HG03342 (cell line): ENCODE measurements at regions not wholly inside any gene's neighbourhood (a gene's known extent, or its start where the extent isn't known, plus 50 kb on each side); places are given as distances from the start of the nearest gene placed in this dataset.
"Not testable (repeated sequence)": the region's sequence is repeated elsewhere in the genome, so short reads cannot be mapped to it uniquely, and the experiment has no call there.

Experiments used
- ATAC-seq: cut with Tn5 transposase; IDR thresholded peaks from one replicate; pipeline ENCODE4 v1.9.1; 2021; ENCODE audit warnings: mild to moderate bottlenecking, moderate library complexity; ENCODE audit not compliant: unreplicated experiment

DNA sequence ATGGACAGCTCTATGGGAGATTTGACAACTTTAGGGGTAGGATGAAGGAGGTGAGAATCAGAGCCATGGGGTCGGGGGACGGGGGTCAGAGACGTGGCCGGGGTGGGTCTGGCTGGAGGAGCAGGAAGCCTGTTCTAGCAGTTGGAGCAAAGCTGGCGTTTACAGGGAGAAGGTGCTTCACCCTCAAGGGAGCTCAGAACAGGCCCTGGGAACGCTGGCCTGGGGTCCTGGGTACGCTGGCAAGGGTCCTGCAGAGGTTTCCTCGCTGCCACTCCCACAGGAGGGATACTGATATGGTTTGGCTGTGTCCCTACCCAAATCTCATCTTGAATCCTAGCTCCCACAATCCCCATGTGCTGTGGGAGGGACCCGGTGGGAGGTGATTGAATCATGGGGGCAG is 205.0 kb upstream of the ARL4C start:
- no peak for ATAC-seq

DNA sequence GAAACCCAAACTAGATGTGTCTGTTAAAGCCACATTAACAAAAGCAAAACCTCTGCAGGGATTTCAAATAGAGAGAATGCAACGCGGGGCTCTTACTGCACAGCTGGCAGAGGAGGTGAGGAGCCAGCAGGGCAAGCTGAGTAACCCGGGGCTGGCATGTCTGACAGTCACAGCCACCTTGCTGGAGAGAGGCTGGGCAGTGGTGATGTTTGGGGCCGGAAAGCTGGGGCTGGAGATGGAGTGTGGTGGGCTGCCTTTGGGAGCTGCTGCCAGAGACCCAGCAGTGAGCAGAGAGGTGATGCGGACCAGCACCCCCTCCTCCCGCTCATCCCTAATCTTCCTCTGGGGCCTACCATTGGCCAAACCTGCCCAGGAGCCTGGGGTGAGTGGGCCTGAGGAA is 204.5 kb upstream of the ARL4C start:
- no peak for ATAC-seq

DNA sequence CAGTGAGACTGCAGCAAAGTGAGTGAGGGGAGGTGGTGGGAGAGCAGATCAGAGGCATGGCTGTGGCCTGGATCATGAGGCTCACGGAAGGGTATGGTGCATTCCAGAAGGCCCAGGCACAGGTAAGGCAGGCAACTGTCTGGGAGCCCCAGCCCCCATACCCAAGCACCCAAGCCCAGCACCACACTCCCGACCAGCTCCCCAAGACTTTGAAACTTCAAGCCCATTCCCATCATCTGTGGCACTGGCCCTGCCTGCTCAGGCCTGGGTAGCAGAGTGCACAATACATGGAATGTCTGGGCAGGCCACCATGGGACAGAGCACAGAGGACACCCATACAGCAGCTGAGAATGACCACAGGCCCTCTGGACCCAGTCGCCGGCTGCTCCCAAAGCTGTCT is 202.6 kb upstream of the ARL4C start:
- no peak for ATAC-seq

DNA sequence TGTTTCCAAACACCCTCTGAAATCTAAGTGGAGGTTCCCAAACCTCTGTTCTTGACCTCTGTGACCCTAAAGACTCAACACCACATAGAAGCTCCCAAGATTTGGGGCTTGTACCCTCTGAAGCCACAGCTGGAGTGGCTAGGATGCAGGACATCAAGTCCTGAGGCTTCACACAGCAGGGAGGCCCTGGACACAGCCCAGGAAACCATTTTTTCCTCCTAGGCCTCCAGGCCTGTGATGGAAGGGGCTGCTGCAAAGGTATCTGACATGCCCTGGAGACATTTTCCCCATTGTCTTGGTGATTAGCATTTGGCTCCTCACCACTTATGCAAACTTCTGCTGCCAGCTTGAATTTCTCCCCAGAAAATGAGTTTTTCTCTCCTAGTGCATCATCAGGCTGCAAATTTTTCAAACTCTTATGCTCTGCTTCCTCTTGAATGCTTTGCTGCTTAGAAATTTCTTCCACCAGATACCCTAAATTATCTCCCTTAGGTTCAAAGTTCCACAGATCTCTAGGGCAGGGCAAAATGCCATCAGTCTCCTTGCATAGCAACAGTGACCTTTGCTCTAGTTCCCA is 200.5 kb upstream of the ARL4C start:
- not testable (repeated sequence) for ATAC-seq

DNA sequence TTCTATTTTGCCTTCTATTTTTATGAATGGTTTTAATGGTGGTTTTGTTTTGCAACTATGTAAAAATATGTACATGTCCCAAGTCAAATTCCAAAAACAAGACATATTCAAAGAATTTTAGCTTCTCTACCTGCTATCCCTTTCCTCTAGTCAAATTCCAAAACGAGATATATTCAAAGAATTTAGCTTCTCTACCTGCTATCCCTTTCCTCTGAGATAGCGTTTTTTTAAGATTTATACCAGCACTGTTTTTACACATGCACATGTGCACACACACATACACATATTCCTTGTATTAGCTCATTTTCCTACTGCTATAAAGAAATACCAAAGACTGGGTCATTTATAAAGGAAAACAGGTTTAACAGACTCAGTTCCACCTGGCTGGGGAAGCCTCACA is 199.1 kb upstream of the ARL4C start:
- ATAC-seq = no peak

DNA sequence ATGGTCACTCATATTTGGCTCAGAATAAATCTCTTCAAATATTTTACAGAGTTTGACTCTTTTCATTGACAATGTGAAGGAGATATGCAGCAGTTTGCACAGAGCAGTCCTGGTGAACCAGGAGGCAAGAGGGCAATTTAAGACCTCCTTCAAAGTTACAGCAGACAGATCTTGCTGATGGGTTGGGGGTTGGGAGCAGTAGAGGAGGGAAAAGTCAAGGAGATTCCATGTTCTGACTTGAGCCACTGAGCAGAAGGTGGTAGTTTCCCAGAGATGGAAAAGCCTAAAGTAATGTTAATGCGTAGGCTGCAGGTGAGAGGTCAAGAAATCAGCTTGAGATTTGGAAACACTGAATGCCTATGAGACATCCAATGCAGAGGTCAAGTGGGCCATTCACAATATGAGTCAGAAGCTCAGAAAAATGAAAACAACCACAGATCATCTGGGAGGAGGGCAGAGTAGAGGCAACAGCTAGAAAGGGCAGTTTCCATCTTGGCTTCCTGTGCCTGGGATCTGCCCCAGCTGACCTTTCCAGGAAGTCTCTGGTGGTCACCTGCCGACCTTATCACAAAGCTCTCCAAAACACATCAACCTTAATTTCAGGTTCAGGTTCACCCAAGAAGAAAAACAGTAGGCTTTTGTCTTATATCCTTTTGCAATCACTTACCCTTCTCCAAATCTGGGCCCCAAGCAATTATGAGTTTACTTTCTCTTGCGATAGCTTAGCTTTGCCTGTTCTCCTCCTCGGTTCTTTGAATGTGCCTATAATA is 197.5 kb upstream of the ARL4C start:
- ATAC-seq = no peak

DNA sequence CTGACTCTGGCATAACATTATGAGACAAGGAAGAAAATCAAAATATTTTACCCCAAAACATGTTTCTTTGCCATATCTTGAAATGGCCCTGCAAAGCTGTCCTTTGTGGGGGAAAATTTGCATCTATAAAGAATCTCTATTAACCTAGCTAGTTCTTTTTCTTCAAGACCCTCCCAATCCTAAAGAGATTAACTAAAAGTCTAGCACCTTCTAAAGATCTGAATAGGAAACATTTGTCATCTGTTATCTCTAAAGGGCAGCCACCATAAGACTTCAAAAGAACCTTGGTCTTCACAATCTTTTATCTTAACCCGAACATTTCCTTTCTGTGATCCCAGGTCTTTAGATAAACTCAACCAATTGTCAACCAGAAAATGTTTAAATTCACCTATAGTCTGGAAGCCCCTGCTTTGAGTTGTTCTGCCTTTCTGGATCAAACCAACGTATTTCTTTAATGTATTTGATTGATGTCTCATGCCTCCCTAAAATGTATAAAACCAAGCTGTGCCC is 196.9 kb upstream of the ARL4C start:
- ATAC-seq = not testable (repeated sequence)

DNA sequence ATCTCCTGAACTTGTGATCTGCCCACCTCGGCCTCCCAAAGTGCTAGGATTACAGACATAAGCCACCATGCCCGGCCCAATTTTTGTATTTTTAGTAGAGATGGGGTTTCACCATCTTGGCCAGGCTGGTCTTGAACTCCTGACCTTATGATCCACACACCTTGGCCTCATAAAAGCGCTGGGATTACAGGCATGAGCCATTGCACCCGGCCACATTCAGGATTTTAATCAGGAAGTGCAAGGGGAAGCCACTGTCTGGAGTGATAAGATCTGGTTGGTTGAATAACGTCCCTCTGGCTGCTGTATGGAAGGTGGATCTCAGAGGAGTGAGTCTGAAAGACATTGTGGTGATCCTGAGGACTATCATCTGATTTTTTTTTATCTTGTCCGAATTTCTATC is 196.3 kb upstream of the ARL4C start:
- ATAC-seq = not testable (repeated sequence)

DNA sequence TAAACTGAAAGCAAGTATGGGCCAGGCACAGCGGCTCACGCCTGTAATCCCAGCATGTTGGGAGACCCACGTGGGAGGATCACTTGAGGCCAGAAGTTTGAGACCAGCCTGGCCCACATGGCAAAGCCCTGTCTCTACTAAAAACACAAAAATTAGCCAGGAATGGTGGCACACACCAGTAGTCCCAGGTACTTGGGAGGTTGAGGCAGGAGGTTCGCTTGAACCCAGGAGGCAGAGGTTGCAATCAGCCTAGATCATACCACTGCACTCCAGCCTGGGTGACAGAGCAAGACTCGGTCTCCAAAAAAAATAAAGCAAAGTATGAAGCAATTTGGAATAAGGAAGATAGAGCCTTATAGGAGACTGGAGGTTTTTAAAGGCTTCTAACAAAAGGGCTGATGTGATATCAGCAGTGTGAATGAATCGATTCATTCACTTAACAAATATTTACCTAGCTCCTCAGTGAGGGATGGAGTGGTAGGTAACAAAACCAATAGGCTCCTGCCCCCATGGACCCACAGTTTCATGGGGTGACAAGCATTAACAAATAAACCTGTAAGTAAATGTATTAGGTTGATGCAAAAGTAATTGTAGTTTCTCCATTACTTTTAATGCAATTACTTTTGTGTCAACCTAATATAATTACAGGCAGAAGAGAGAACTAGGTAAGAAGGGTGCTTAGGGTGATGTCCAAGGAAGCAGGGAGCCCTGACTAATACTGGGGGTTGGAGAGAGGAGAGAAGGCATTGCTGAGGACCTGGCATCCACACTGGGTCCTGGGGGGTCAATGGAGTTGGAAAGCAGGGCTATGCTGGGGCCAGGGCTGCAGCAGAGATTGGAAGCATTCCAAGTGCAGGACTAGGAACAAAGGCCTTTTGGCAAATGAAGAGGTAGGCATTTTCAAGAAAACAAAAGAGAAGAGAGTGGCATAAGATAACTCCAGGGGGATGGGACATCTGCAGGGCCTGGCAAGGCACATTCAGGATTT is 195.4 kb upstream of the ARL4C start:
- ATAC-seq = no peak

DNA sequence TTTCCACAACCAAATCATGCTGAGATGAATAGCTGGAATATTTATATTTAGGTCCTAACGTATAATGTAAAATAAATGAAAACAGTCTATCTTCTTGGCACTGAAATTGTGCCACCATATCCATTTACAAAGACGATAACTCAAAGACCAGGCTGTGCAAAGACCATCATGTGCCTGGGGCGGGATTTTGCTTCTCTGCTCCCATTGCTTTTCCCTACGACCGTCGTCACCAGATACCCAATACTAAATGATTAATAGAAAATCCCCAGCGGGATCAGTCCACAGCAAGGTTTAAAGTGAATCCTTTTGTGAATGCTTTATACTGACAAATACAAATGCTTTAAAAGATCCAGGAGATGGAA is 194.3 kb upstream of the ARL4C start:
- no peak for ATAC-seq

DNA sequence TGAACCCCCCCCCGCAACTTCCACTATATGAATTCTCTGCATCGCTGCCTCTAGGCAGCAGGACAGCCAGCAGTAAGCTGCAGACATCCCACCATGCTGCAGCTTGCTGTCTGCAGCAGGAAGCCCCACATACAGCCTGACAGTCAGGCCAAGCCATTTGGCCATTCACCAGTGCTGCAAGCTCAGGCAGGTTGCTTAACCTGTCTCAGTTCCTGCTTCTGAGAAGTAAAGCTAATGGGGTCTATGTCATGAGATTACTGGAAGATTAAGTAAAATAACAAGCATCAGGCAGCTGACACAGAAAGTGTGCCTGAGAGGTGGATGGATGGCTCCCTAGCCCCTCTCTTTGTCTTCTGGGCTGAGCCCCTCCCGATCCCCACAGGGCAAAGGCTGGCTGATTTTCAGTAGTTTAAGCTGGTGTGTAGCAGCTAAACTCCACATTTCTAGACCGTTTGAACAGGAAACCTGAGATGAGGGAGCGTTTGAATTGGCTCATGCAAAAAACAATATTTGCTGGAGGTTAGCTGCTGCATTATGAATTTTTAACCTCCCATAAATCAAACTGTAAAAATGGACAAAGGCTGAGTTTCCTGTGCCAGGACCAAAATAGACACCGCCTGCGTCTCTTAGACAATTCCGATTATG is 193.8 kb upstream of the ARL4C start:
- ATAC-seq = no peak

DNA sequence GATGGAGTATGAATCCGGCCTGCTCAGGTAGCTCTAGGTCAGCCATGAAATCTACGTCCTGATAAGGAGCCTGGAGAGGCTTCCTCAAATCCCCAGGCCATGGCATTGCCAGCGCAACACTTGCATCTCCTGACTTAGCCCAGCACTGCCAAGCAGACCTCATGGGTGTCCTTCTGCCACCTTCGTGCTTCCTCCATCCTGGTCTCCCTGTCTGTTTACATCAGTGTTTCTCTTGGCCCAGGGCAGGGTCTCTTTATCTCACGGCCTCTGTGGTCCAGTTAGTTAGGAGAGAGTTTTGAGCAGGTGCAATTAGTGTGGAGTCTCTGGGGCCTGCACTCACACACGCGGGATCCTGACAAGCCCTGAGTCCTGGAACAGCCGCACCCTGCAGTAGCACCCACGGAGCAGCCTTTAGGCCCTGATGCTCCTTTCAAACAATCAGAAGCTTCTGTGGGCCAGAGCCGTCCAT is 193.1 kb upstream of the ARL4C start:
- no peak for ATAC-seq

DNA sequence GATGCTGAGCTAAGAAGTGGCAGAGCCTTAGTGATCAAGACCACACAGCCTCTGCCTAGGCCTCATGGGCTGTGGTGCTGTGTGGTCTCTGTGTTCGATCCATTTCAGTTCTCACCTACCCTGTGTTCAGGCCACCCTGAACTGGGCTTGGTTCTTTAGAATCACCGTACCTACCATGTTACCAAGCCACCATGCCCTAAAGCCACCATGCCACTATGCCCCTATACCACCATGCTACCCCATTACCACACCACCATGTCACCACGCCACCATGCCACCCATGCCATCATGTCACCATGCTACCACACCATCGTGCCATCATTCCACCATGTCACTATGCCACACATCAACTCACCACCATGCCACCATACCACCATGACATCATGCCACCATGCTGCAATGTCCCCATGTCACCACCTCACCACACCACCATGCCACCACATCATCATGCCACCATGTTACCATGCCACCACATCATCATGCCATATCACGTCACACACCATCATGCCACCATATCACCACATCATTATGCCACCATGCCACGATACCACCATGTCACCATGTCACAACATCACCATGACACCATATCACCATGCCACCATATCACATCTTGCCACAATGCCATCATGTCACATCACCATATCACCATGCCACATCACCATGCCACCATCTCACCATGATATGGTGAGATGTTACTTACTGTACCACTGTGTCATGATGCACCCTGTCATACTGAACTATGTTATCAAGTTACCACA is 191.0 kb upstream of the ARL4C start:
- no peak for ATAC-seq

DNA sequence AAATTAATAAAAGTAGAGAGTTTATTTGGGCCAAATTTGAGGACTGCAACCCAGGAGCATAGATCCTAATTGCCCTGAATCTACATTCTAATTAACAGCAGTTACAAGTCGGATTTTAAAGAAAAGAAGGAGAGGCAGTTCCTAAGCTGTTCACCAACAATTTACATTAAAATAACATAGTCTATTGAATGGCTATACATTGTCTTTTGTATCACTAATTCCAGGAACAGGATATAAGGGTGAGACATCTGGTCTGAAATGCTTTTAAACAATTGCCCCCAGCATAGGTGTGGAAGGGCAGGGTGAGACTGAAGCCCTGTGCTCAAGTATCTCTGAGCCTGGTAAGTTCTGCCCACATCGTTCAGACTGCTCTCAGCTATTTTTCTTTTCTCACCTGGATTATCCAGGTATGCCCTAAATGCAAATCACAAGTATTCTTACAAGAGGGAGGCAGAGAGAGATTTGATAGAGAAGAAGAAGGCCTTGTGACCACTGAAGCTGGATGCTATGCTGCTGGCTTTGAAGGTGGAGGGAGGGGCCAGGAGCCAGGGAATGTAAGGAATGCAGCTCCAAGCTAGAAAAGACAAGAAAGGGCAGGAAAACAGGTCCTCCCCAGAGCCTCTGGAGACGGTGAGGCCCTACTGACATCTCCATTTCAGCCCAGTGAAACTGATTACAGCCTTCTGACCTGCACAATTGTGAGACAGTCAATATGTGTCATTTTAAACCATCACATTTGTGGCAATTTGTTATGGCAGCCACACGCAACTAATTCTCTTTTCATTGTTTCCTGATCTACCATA is 189.4 kb upstream of the ARL4C start:
- no peak for ATAC-seq

DNA sequence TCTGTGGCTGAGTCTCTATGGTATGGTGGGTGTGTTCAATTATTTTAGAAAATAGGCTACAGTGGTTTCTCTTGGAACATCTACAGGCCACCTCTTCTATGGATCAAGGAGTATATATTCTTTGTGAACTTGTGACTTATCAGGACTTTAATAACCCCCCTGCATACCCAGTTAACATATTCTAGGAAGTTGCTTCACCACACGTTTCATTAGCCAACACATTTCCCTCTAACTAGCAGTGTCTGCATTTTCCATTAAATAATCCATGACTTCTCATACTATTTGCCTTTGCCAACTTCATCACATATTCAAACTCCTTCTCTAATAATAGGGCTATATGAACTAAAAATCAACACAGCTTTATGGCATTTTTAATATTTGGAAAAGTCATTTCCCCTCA is 187.6 kb upstream of the ARL4C start:
- ATAC-seq = no peak

DNA sequence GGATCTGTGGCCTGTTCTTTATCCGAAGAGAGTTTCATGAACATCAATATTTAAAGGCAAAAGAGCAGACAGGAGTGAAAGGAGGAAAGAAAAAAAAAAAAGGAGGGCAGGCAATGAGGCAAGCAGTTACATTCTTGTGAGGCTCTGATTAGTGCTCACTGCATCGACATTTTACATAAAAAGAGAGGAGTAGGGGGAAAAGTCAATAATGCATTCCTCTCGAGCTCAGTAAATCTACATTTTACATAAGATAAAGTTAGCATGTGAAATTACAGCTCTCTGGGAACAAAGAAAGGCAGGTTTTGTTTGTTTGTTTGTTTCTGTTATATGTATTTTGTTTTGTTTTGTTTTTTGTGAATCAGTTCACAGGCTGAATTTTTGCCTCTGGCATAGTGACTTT is 187.1 kb upstream of the ARL4C start:
- ATAC-seq = no peak

DNA sequence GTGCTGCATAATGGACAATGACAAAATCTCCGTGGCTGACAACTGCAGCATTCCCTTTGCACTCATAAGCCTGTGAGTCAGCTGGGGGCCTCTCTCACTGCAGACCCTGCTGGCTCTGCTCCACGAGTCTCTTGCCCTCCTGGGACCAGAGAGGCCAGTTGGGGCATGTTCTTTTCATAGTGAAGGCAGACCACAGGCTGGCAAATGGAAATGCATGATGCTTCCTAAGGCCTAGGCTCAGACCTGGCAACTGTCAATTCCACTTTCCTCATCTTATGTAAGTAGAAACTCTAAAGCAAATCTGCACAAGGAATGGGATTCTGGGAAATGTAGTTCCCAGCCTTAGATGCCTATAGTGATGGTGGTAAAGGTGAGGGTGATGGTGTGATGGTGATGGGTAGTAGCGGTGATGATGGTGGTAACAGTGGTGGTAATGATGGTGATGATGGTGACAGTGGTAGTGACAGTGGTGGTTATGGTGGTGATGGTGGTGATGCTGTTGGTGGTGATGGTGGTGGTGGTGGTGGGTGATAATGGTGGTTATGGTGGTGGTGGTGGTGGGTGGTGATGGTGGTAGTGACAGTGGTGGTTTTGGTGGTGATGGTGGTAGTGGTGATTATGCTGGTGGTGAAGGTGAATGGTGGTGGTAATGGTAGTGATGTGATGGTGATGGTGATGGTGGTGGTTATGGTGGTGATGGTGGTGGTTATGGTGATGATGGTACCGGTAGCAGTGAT is 185.8 kb upstream of the ARL4C start:
- no peak for ATAC-seq

DNA sequence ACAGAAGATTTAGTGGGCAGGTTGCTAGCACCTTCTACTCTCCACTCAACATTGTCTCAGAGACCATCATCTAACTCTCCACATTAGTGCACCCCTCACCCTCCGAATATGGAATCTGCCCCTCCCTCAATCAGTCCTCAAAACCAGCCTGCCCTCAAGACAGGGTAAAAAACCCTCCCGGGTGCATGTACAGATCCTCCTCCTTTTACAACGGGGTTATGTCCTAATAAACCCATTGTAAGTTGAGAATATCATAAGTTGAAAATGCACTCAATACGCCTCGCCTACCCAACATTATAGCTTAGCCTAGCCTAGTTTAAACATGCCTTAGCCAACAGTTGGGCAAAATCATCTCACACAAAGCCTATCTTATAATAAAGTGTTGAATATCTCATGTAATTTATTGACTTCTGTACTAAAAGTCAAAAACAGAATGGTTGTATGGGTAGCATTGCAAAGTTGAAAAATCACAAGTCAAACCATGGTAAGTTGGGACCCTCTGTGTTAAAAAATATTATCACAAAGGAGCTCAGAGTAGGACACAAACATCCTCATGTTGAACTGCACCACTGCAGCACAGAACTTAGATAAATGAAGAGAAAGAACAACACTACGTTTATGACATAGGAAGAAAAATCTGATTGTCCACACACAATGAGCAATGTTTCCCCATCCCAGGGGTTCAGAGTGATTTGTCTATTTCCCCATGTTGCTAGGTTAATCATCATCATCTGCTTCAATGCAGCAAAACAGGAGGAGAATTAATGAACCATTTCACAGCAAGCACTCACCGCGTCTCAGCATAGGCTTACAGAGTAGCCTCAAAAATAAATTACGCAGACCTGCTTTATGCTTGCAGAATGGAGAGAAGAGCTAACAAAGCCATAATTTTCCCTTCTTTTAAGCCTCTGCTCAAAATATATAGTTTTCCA is 184.1 kb upstream of the ARL4C start:
- ATAC-seq = no peak
